K562 (cell line): ENCODE measurements at regions not wholly inside any gene's neighbourhood (a gene's known extent, or its start where the extent isn't known, plus 50 kb on each side); places are given as distances from the start of the nearest gene placed in this dataset.
A peak's percentile ranks its signal among the peaks of the same experiment; 100 is the strongest.

Experiments used
- CHD2 ChIP-seq: IDR thresholded peaks from 2 replicates; pipeline ENCODE4 v1.6.1; 2011; ENCODE audit warnings: low read depth, low read length
- CXXC5 ChIP-seq: fragments of 250-450 bp; sonication (Bioruptor Pico); IDR thresholded peaks from 2 replicates; pipeline ENCODE4 v1.8.0; 2022; ENCODE audit warnings: inconsistent platforms, mild to moderate bottlenecking, moderate library complexity
- DIDO1 ChIP-seq: fragments of 450-650 bp; IDR thresholded peaks from 2 replicates; pipeline ENCODE4 v1.6.1; 2016; ENCODE audit warnings: low read depth, missing biosample characterization, missing genetic modification characterization
- ELF4 ChIP-seq: fragments of 450-650 bp; formaldehyde crosslinking; IDR thresholded peaks from 2 replicates; pipeline ENCODE4 v1.4.0; 2022; ENCODE audit warnings: missing genetic modification characterization
- EP300 ChIP-seq: IDR thresholded peaks from 2 replicates; pipeline ENCODE4 v1.6.1; 2012; ENCODE audit warnings: low read length, improper control_type of control experiment
- GMEB1 ChIP-seq: fragments of 250-450 bp; sonication (Bioruptor Pico); IDR thresholded peaks from 2 replicates; pipeline ENCODE4 v1.4.0; 2020; ENCODE audit warnings: mild to moderate bottlenecking
- KLF13 ChIP-seq: fragments of 450-650 bp; IDR thresholded peaks from 2 replicates; pipeline ENCODE4 v1.6.1; 2016; ENCODE audit warnings: missing genetic modification characterization, low read depth, mild to moderate bottlenecking, missing compliant biosample characterization, moderate library complexity, borderline replicate concordance
- OTX1 ChIP-seq: fragments of 450-650 bp; formaldehyde crosslinking; IDR thresholded peaks from 2 replicates; pipeline ENCODE4 v1.4.0; 2022; ENCODE audit warnings: mild to moderate bottlenecking
- PHF8 ChIP-seq: fragments of 200-600 bp; sonication (generic); IDR thresholded peaks from 2 replicates; pipeline ENCODE4 v1.6.1; 2012; ENCODE audit warnings: mixed run types, mild to moderate bottlenecking, inconsistent platforms, low read length, moderate library complexity, borderline replicate concordance
- PTTG1 ChIP-seq: fragments of 450-650 bp; IDR thresholded peaks from 2 replicates; pipeline ENCODE4 v1.6.1; 2016; ENCODE audit warnings: low read depth, mild to moderate bottlenecking, missing genetic modification characterization, missing compliant biosample characterization
- SPI1 ChIP-seq: IDR thresholded peaks from 2 replicates; pipeline ENCODE4 v1.6.1; 2011; ENCODE audit warnings: low read depth, low read length, control low read depth, borderline replicate concordance
- ZFX ChIP-seq: sonication (generic); formaldehyde crosslinking; IDR thresholded peaks from 2 replicates; pipeline ENCODE4 v1.8.0; 2022; ENCODE audit warnings: mild to moderate bottlenecking, missing genetic modification reagents, moderate library complexity
- ZNF785 ChIP-seq: fragments of 250-450 bp; sonication (Bioruptor Pico); IDR thresholded peaks from 2 replicates; pipeline ENCODE4 v1.4.0; 2020; ENCODE audit warnings: mild to moderate bottlenecking
- TF ChIP-seq, protein P1 (sequence below), 2 experiments: fragments of 450-650 bp in 1 of 2; sonication (generic) in 1 of 2; formaldehyde crosslinking in 1 of 2; IDR thresholded peaks; 2 replicates each; pipeline versions ENCODE4 v1.7.1 to v1.9.0; 2016 to 2022; ENCODE audit warnings: inconsistent platforms in 1 of 2, mild to moderate bottlenecking in 1 of 2, missing genetic modification reagents in 1 of 2
- TF ChIP-seq, protein P2 (sequence below): fragments of 450-650 bp; IDR thresholded peaks from 2 replicates; pipeline ENCODE4 v1.6.1; 2014; ENCODE audit warnings: low read depth, mild to moderate bottlenecking, moderate library complexity, borderline replicate concordance

- TF ChIP-seq, protein P1, sequence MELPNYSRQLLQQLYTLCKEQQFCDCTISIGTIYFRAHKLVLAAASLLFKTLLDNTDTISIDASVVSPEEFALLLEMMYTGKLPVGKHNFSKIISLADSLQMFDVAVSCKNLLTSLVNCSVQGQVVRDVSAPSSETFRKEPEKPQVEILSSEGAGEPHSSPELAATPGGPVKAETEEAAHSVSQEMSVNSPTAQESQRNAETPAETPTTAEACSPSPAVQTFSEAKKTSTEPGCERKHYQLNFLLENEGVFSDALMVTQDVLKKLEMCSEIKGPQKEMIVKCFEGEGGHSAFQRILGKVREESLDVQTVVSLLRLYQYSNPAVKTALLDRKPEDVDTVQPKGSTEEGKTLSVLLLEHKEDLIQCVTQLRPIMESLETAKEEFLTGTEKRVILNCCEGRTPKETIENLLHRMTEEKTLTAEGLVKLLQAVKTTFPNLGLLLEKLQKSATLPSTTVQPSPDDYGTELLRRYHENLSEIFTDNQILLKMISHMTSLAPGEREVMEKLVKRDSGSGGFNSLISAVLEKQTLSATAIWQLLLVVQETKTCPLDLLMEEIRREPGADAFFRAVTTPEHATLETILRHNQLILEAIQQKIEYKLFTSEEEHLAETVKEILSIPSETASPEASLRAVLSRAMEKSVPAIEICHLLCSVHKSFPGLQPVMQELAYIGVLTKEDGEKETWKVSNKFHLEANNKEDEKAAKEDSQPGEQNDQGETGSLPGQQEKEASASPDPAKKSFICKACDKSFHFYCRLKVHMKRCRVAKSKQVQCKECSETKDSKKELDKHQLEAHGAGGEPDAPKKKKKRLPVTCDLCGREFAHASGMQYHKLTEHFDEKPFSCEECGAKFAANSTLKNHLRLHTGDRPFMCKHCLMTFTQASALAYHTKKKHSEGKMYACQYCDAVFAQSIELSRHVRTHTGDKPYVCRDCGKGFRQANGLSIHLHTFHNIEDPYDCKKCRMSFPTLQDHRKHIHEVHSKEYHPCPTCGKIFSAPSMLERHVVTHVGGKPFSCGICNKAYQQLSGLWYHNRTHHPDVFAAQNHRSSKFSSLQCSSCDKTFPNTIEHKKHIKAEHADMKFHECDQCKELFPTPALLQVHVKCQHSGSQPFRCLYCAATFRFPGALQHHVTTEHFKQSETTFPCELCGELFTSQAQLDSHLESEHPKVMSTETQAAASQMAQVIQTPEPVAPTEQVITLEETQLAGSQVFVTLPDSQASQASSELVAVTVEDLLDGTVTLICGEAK (IDR thresholded peaks at IDR 0.05), result 0 out of 2 replicates have a peak, but pooled peaks have one; percentile 25
- TF ChIP-seq, protein P1 (CRISPR knock-in tag; IDR thresholded peaks at IDR 0.05), result no peak
- peak; percentile 35; the same call in 1 of the 2 replicates for TF ChIP-seq SPI1
- no peak for TF ChIP-seq CXXC5 (CRISPR knock-in tag)
- no peak for TF ChIP-seq ZFX (CRISPR knock-in tag)
- no peak for TF ChIP-seq PTTG1 (tag)
- TF ChIP-seq ELF4, result no peak
- TF ChIP-seq GMEB1 (CRISPR knock-in tag), result no peak
- TF ChIP-seq OTX1, result no peak
- TF ChIP-seq KLF13 (tag), result no peak
- TF ChIP-seq DIDO1 (tag), result no peak
- TF ChIP-seq PHF8, result no peak
- no peak for TF ChIP-seq ZNF785 (CRISPR knock-in tag)
- TF ChIP-seq, protein P2, sequence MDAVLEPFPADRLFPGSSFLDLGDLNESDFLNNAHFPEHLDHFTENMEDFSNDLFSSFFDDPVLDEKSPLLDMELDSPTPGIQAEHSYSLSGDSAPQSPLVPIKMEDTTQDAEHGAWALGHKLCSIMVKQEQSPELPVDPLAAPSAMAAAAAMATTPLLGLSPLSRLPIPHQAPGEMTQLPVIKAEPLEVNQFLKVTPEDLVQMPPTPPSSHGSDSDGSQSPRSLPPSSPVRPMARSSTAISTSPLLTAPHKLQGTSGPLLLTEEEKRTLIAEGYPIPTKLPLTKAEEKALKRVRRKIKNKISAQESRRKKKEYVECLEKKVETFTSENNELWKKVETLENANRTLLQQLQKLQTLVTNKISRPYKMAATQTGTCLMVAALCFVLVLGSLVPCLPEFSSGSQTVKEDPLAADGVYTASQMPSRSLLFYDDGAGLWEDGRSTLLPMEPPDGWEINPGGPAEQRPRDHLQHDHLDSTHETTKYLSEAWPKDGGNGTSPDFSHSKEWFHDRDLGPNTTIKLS, result no peak
- TF ChIP-seq CHD2, result no peak
- TF ChIP-seq EP300, result no peak
Measured at GRCh38 chr14:101230161-101230850, 326.8 kb upstream of the RTL1 start (continued).
